Neural progenitor cell (in vitro differentiated cells): ENCODE measurements at regions not wholly inside any gene's neighbourhood (a gene's known extent, or its start where the extent isn't known, plus 50 kb on each side); places are given as distances from the start of the nearest gene placed in this dataset.

Experiments
- DNase-seq: peaks from one replicate; pipeline ENCODE4 v3.0.0-alpha.2; 2016; ENCODE audit warnings: low spot score
- H2AFZ ChIP-seq: fragments of 200-600 bp; sonication (generic); replicated peaks from 2 replicates; pipeline ENCODE4 v1.6.1; 2016; ENCODE audit warnings: antibody characterized with exemption
- H3F3A ChIP-seq: fragments of 200-600 bp; sonication (generic); 2 replicates; pipeline ENCODE4 v1.6.1; 2016; ENCODE audit warnings: antibody characterized with exemption, low read depth
- H3K27ac ChIP-seq: fragments of 200-600 bp; sonication (generic); 2 replicates; pipeline ENCODE4 v1.5.1; 2016; ENCODE audit warnings: mild to moderate bottlenecking
- H3K27me3 ChIP-seq: fragments of 200-600 bp; sonication (generic); 2 replicates; pipeline ENCODE4 v1.6.1; 2016; ENCODE audit warnings: mild to moderate bottlenecking, moderate library complexity
- H3K36me3 ChIP-seq: fragments of 200-600 bp; sonication (generic); 2 replicates; pipeline ENCODE4 v1.5.1; 2016
- H3K4me1 ChIP-seq: fragments of 200-600 bp; sonication (generic); 2 replicates; pipeline ENCODE4 v1.6.1; 2016; ENCODE audit warnings: mixed run types
- H3K4me2 ChIP-seq: fragments of 200-600 bp; sonication (generic); 2 replicates; pipeline ENCODE4 v1.6.1; 2016
- H3K4me3 ChIP-seq: fragments of 200-600 bp; sonication (generic); 2 replicates; pipeline ENCODE4 v1.5.1; 2016
- H3K79me2 ChIP-seq: fragments of 200-600 bp; sonication (generic); 2 replicates; pipeline ENCODE4 v1.6.1; 2016; ENCODE audit warnings: low read depth
- H3K9ac ChIP-seq: fragments of 200-600 bp; sonication (generic); 2 replicates; pipeline ENCODE4 v1.6.1; 2016
- H3K9me3 ChIP-seq: fragments of 200-600 bp; sonication (generic); 2 replicates; pipeline ENCODE4 v1.5.1; 2016; ENCODE audit warnings: low read depth
- H4K20me1 ChIP-seq: fragments of 200-600 bp; sonication (generic); 2 replicates; pipeline ENCODE4 v1.6.1; 2016; ENCODE audit warnings: low read depth
- H3K27ac Mint-ChIP-seq: 3 replicates; pipeline ENCODE4 v1.8.0; 2021; ENCODE audit warnings: mixed read lengths
- H3K27me3 Mint-ChIP-seq: 2 replicates; pipeline ENCODE4 v1.8.0; 2022; ENCODE audit warnings: low read depth, mild to moderate bottlenecking, inconsistent platforms, moderate library complexity, mixed read lengths; ENCODE audit not compliant: insufficient read depth
- H3K36me3 Mint-ChIP-seq: 3 replicates; pipeline ENCODE4 v1.8.0; 2021; ENCODE audit warnings: mixed read lengths
- H3K4me1 Mint-ChIP-seq: 3 replicates; pipeline ENCODE4 v1.8.0; 2021; ENCODE audit warnings: mixed read lengths
- H3K4me3 Mint-ChIP-seq: 3 replicates; pipeline ENCODE4 v1.8.0; 2021; ENCODE audit warnings: mild to moderate bottlenecking, moderate library complexity, mixed read lengths
- H3K9me3 Mint-ChIP-seq: 3 replicates; pipeline ENCODE4 v1.8.0; 2020; ENCODE audit warnings: mixed read lengths
- CTCF ChIP-seq: fragments of 200-600 bp; sonication (generic); IDR thresholded peaks from 2 replicates; pipeline ENCODE4 v1.5.1; 2017; ENCODE audit warnings: antibody characterized with exemption, mild to moderate bottlenecking
- EZH2 ChIP-seq: fragments of 200-600 bp; sonication (generic); IDR thresholded peaks from 2 replicates; pipeline ENCODE4 v1.6.1; 2017; ENCODE audit warnings: antibody characterized with exemption, mild to moderate bottlenecking, moderate library complexity
- EZH2phosphoT487 ChIP-seq: fragments of 200-600 bp; sonication (generic); IDR thresholded peaks from 2 replicates; pipeline ENCODE4 v1.6.1; 2017; ENCODE audit warnings: antibody characterized with exemption

DNA sequence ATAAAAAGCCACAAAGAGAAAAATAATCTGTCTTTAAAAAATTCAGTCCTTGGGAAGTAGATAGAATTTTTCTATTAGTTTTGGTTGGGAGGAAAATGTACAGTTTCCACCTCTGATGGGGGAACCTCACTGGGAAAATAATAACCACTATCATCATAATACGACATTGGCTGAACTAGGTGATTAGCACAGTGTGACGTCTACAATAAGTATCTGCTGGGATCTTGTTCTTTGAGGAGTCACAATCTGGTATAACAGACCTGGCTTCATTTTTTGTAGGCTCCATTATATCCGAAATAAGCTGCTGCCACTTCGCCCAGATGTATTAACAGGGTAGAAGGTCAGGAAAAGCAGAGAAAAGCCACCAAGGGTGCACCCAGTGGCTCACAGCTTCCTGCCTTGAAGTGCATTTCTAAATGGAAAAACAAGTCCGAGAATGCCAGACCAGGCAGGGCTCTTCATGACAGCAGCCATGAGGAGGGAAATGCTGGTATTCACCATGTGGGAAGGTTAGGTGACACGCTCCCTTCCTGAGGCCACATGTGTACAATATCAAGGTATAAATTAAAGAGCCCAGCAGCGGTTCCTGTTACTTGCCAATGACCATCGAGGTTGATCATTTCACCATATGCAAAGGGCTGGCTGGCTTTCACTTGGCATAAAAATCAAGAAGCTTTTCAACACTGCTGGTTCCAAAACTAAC, 152.8 kb downstream of the PRELID2 start:
- H3F3A ChIP-seq = no peaks in the 10 kb centered on the region
- H3K79me2 ChIP-seq = no peaks in the 10 kb centered on the region
- no peak overlapping the region for H3K27ac ChIP-seq
- Mint-ChIP-seq H3K27me3 (no peaks in the 10 kb centered on the region), H3K4me3 (no peak overlapping the region), H3K36me3 (no peaks in the 10 kb centered on the region), H3K9me3 (no peaks in the 10 kb centered on the region), H3K27ac (no peak overlapping the region), H3K4me1 (peaks cover 3% of the 10 kb centered on the region)
- H3K4me2 ChIP-seq = no peak overlapping the region
- H3K27me3 ChIP-seq = no peaks in the 10 kb centered on the region
- no peaks in the 10 kb centered on the region for H4K20me1 ChIP-seq
- DNase-seq = no peak
- H3K4me3 ChIP-seq = no peak overlapping the region
- H3K4me1 ChIP-seq = no peaks in the 10 kb centered on the region
- TF ChIP-seq EZH2 (no peak), CTCF (no peak), EZH2phosphoT487 (no peak)
- H3K36me3 ChIP-seq = no peaks in the 10 kb centered on the region
- H2AFZ ChIP-seq = no peak overlapping the region
- no peak overlapping the region for H3K9ac ChIP-seq
- H3K9me3 ChIP-seq = no peaks in the 10 kb centered on the region

- H3K4me3 Mint-ChIP-seq = no peak overlapping the region
- peak; percentile 74 for DNase-seq
- Histone ChIP-seq H3K4me1 (no peaks in the 10 kb centered on the region), H3K9ac (no peak overlapping the region), H3K27ac (no peak overlapping the region), H3K9me3 (no peaks in the 10 kb centered on the region), H3K79me2 (no peaks in the 10 kb centered on the region), H3K4me2 (no peak overlapping the region), H3F3A (no peaks in the 10 kb centered on the region), H3K36me3 (no peaks in the 10 kb centered on the region), H3K4me3 (no peak overlapping the region), H4K20me1 (no peaks in the 10 kb centered on the region), H3K27me3 (no peaks in the 10 kb centered on the region), H2AFZ (no peak overlapping the region)
- H3K27ac Mint-ChIP-seq = no peak overlapping the region
- H3K27me3 Mint-ChIP-seq = no peaks in the 10 kb centered on the region
- no peaks in the 10 kb centered on the region for H3K36me3 Mint-ChIP-seq
- no peak for TF ChIP-seq EZH2phosphoT487
- peak; percentile 81 for TF ChIP-seq CTCF
- no peaks in the 10 kb centered on the region for H3K9me3 Mint-ChIP-seq
- peaks cover 3% of the 10 kb centered on the region for H3K4me1 Mint-ChIP-seq
These were observed 153.5 kb downstream of the PRELID2 start for GRCh38 chr5:145681686-145682085.

- Histone ChIP-seq H3K9me3 (no peaks in the 10 kb centered on the region), H3K36me3 (no peaks in the 10 kb centered on the region), H4K20me1 (no peaks in the 10 kb centered on the region), H2AFZ (no peak overlapping the region), H3K4me1 (no peaks in the 10 kb centered on the region), H3K27me3 (no peaks in the 10 kb centered on the region), H3K4me3 (no peak overlapping the region), H3K4me2 (no peak overlapping the region), H3K27ac (no peak overlapping the region), H3K9ac (no peak overlapping the region), H3F3A (no peaks in the 10 kb centered on the region), H3K79me2 (no peaks in the 10 kb centered on the region)
- no peaks in the 10 kb centered on the region for H3K36me3 Mint-ChIP-seq
- TF ChIP-seq EZH2 (no peak), CTCF (no peak), EZH2phosphoT487 (no peak)
- H3K9me3 Mint-ChIP-seq = no peaks in the 10 kb centered on the region
- no peak overlapping the region for H3K4me3 Mint-ChIP-seq
- no peak overlapping the region for H3K27ac Mint-ChIP-seq
- no peak for DNase-seq
- H3K27me3 Mint-ChIP-seq = no peaks in the 10 kb centered on the region
- H3K4me1 Mint-ChIP-seq = peaks cover 3% of the 10 kb centered on the region
These were observed 153.9 kb downstream of the PRELID2 start for GRCh38 chr5:145681216-145681615.
